HAP-1 (cell line): ENCODE measurements at regions not wholly inside any gene's neighbourhood (a gene's known extent, or its start where the extent isn't known, plus 50 kb on each side); places are given as distances from the start of the nearest gene placed in this dataset.
"Not testable (repeated sequence)": the region's sequence is repeated elsewhere in the genome, so short reads cannot be mapped to it uniquely, and the experiment has no call there.

Experiments used
- DNase-seq, 2 experiments: peaks; one replicate each; pipeline ENCODE4 v3.0.0-alpha.2; 2016 to 2020; ENCODE audit warnings: low spot score in 2 of 2
- H3K27me3 ChIP-seq: fragments of 250-450 bp; sonication (Bioruptor Pico); 2 replicates; pipeline ENCODE4 v1.5.1; 2020; ENCODE audit warnings: low read depth, mild to moderate bottlenecking, moderate library complexity
- H3K36me3 ChIP-seq: fragments of 250-450 bp; sonication (Bioruptor Pico); replicated peaks from 2 replicates; pipeline ENCODE4 v1.5.1; 2020; ENCODE audit warnings: mild to moderate bottlenecking
- H3K4me1 ChIP-seq: fragments of 250-450 bp; sonication (Bioruptor Pico); 2 replicates; pipeline ENCODE4 v1.5.1; 2020; ENCODE audit warnings: mild to moderate bottlenecking
- H3K4me3 ChIP-seq: fragments of 250-450 bp; sonication (Bioruptor Pico); 2 replicates; pipeline ENCODE4 v1.5.1; 2020; ENCODE audit warnings: mild to moderate bottlenecking, moderate library complexity
- H3K9me3 ChIP-seq: fragments of 250-450 bp; sonication (Bioruptor Pico); 2 replicates; pipeline ENCODE4 v1.5.1; 2020; ENCODE audit warnings: mild to moderate bottlenecking, moderate library complexity
- in situ Hi-C: fragments of 300-500 bp; cut with MboI; formaldehyde crosslinking; loops from 3 replicates; pipeline ENCODE4 v1.14.3; 2020; ENCODE audit warnings: low sequenced_read_pairs, inconsistent platforms, mixed read lengths

DNA sequence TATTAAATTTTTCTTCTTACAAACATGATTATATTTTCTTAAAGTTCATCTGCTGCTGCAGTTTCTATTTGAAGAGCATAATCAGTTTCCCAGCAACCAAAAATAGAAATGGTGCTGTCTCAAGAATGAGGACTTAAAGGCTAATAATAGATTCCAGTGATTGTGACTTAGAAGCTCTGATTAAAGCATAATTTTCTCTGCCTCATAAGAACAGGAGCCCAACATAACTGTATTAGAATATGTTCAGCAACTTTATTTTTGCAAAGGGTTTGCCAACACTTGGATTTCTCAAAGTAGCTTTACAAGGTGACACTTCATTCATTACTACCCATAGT, 227.9 kb downstream of the SPATA31A1 start:
- H3K4me3 ChIP-seq, H3K4me1 ChIP-seq, H3K27me3 ChIP-seq, in situ Hi-C loops, H3K9me3 ChIP-seq, H3K36me3 ChIP-seq, DNase-seq: not testable (repeated sequence)

DNA sequence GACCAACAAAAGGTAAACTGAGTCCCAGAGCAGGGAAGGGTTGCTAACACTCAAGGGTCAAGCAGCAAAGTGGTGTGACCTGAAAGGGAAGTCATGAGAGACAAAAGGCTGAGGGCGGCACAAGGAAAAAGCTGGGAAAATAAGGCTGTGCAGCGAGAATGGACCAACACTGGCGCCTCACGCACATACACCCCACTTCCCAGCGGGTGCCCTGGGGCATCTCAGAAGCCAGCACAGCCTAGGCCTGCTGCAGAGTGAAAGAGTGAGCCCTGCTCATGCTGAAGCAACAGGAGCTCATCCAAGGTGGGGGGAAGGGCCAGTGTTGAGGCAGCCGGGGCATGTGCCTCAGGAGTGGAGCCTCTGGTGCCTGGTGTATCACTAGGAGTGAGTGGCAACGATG, 229.8 kb downstream of the SPATA31A1 start:
- H3K4me3 ChIP-seq, in situ Hi-C loops, H3K9me3 ChIP-seq, DNase-seq, H3K36me3 ChIP-seq, H3K27me3 ChIP-seq, H3K4me1 ChIP-seq: not testable (repeated sequence)

DNA sequence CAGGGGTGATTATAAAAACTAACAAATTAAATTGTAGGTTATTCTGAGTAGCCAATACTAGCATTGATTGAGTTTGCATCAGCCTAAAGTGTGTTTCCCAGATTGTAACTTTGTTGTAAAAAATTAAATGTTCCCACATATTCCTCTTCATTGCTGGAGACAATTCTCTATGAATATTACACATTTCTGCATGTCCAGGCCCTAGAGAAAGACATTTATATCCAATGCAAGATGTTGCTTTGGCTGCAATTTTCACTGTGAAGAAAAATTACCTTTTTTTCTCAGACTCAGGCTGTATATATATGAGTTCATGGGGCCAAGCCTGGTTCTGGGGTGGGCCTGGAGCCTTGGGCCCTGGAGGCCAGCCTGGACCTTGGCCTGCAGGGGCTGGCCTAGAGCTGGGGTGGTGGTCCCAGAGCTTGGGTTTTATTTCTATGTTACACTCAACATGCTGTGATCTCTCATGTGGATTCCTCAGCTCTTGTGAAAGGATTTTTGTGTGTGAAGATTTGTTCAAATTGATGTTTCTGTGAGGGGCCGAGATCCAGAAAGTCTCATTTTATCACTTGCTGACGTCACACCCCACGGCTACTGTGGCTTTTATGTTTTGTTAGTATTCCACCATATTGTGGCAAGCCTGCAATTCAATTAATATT, 232.5 kb downstream of the SPATA31A1 start:
- DNase-seq = no peak
- H3K9me3 ChIP-seq = no peaks in the 10 kb centered on the region
- H3K4me3 ChIP-seq = no peak overlapping the region
- in situ Hi-C loops = no loop called here
- H3K4me1 ChIP-seq = peaks cover 3% of the 10 kb centered on the region; the same call in 1 of the 2 replicates
- no peaks in the 10 kb centered on the region for H3K36me3 ChIP-seq
- H3K27me3 ChIP-seq = no peaks in the 10 kb centered on the region

DNA sequence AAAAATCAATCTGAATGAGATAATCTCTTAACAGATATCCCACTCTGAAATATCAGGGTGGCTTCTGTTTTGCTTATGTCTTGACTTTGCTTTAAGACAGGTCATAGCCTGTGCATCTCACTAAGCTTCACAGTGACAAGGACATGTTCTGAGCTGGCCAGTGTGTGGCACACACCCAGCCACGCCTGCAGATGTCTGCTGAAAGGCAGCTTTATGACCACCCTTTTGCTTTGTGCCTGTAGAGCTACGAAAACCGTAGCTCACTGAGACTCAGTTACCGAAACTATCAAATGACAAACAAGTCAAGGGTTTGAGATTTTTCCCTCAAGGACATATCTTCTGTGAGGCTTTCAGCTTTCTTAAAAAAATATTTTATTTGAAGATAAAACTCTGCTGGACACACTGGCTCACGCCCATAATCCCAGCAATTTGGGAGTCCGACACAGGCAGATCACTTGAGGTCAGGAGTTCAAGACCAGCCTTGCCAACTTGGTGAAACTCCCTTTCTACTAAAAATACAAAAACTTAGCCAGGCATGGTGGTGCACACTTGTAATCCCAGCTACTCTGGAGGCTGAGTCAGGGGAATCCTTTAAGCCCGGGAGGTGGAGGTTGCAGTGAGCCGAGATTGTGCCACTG, 233.2 kb downstream of the SPATA31A1 start:
- H3K9me3 ChIP-seq = no peaks in the 10 kb centered on the region
- no peak overlapping the region for H3K4me3 ChIP-seq
- in situ Hi-C loops = no loop called here
- H3K4me1 ChIP-seq = no peaks in the 10 kb centered on the region
- no peak for DNase-seq
- no peaks in the 10 kb centered on the region for H3K27me3 ChIP-seq
- no peaks in the 10 kb centered on the region for H3K36me3 ChIP-seq

DNA sequence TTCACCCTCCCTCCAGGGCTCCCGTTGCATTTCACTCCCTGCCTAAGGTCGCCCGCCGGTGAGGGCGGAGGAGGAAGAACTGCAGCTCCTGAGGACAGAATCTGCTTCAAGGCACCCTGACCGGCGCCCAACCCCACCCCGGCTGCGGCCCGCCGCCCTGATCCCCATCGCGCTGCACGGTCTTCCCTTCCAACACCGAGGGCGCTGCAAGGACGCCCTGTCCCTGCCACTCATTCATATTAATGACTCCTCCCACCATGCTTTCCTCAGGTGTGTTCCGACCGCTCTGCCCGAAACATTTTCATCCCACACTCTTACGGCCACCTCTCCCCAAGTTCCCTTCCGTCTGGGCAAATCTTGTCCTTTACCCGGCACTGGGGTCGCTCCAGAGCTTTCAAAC, 248.6 kb downstream of the SPATA31A1 start:
- H3K9me3 ChIP-seq, H3K4me1 ChIP-seq, H3K4me3 ChIP-seq, H3K27me3 ChIP-seq, in situ Hi-C loops, DNase-seq, H3K36me3 ChIP-seq: not testable (repeated sequence)

DNA sequence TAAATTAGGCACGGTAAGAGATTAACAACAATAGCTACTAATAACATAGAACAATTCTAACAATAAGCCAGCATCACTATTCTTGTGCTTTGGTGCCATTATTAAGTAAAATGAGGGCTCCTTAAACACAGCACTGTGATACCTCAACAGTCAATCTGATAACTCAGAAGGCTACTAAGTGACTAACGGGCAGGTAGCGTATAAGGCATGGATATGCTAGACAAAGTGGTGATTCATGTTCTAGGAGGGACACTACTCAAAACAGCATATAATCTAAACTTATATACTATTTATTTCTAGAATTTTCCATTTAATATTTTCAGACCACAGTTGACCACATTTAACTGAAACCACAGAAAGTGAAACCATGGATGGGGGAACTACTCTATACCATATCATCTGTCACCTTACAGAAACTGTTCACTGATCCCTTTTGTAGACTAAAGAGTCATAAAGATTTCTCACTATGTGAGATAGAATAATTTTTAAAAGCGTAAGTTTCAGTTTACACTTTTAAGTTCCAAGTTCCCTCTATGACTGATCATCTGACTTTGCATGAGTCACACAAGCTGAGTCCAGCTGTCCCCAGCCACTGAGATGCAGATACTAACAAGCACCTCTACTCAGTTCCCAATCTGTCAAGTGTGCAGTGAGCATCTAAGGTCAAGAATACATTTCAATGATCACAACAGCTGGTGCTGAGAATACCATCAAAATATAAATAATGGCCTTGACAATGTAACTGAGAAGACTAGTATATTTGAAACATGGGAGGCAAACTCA, 256.2 kb downstream of the SPATA31A1 start:
- in situ Hi-C loops, H3K9me3 ChIP-seq, H3K27me3 ChIP-seq, H3K4me3 ChIP-seq, H3K36me3 ChIP-seq, H3K4me1 ChIP-seq, DNase-seq: not testable (repeated sequence)

DNA sequence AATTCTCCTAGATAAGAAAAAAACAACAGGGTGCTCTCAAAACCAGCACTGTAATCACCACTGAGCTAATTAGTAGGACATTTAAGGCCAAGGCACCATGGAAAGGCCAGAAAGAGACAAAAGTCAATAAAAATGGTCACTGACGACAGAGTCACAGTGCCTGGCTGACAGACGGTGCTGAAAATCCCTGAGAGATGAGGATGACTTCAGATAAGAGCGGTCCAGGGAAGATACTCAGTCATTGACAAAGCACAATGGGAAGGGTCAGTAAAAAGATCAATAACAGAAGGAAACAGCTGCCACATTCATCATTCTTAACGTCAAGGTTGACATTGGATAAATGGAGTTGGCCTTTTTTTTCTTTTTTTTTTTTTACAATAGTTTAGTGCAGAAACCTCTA, 261.0 kb downstream of the SPATA31A1 start:
- H3K9me3 ChIP-seq, H3K36me3 ChIP-seq, H3K4me1 ChIP-seq, H3K27me3 ChIP-seq, H3K4me3 ChIP-seq, DNase-seq, in situ Hi-C loops: not testable (repeated sequence)

DNA sequence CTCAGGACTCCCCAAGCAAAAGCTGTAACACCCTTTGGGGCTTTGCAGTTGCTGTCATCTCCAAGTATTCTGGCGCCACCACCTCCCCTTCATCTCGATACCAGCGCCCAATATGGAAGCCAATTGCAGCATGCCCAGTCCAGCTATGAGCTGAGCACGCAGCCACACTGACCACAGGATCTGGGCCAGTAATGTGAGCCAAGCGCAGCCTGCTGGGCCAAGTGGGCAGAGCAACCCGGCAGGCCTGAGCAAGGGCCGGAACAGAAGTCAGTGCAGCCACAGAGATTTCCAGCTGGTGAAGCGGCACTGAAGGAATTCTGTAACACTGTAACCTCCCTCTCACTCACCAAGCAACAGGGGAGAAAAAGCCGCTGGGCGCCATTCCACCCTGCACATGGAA, 268.6 kb downstream of the SPATA31A1 start:
- DNase-seq, H3K4me3 ChIP-seq, H3K27me3 ChIP-seq, in situ Hi-C loops, H3K9me3 ChIP-seq, H3K36me3 ChIP-seq, H3K4me1 ChIP-seq: not testable (repeated sequence)

DNA sequence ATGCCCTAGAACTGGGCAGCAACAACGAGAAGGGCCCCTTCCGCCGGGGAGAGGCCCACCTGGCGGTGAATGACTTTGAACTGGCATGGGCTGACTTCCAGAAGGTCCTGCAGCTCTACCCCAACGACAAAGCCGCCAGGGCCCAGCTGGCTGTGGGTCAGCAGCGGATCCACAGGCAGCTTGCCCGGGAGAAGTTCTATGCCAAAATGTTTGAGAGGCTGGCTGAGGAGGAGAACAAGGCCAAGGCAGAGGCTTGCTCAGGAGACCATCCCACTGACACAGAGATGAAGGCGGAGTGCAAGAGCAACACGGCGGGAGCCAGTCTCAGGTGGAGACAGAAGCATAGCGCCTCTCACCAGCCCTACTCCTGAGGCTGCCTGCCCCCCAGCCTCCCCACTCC, 276.6 kb downstream of the SPATA31A1 start:
- H3K9me3 ChIP-seq, H3K4me1 ChIP-seq, H3K4me3 ChIP-seq, DNase-seq, H3K27me3 ChIP-seq, in situ Hi-C loops, H3K36me3 ChIP-seq: not testable (repeated sequence)

DNA sequence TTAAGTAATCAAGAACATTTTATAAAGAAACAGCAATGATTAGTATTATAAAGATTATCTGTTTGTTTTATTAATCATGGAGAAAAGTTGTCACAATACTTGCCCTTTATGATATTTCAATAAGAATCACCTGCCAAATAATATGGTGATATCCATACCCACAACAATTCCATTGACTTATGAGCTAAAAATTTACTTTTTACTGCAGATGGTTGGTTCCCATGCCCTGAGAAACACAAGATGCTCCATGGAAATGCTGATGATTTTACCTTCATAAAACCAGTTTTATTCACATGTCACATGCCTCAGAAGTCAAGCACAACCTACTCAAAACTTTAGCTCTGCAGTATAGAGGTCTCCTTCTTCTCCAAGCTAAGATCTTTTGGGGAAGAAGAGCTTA, 293.6 kb downstream of the SPATA31A1 start:
- in situ Hi-C loops, H3K4me1 ChIP-seq, DNase-seq, H3K4me3 ChIP-seq, H3K27me3 ChIP-seq, H3K9me3 ChIP-seq, H3K36me3 ChIP-seq: not testable (repeated sequence)

DNA sequence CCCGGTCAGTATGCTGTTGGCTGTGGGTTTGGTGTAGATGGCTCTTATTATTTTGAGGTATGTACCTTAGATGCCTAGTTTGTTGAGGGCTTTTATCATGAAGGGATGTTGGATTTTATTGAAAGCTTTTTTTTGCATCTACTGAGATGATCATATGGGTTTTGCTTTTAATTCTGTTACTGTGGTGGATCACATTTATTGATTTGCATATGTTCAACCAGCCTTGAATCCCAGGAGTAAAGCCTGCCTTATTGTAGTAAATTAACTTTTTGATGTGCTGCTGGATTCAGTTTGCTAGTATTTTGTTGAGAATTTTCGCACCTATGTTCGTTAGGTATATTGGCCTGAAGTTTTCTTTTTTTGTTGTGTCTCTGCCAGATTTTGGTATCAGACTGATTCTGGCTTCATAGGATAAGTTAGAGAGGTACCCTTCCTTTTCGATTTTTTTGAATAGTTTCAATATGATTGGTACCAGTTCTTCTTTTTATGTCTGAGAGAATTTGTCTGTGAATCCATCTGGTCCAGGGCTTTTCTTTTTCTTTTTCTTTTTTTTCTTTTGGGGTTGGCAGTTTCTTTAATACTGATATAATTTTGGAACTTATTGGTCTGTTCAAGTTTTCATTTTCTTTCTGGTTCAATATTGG, 301.6 kb downstream of the SPATA31A1 start:
- H3K4me3 ChIP-seq, DNase-seq, H3K27me3 ChIP-seq, in situ Hi-C loops, H3K9me3 ChIP-seq, H3K36me3 ChIP-seq, H3K4me1 ChIP-seq: not testable (repeated sequence)

DNA sequence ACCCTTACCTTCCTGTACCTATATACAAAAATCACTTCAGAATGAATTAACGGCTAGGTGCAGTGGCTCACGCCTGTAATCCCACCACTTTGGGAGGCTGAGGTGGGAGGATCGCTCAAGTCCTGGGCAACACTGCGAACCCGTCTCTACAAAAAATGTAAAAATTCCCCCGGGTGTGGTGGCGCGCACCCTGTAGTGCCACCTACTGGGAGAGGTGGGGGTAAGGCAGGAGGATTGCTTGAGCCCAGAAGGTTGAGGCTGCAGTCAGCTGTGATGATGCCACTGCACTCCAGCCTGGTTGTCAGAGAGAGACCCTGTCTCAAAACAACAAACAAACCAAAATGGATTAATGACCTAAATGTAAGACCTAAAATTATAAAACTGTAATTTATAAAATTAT, 307.6 kb downstream of the SPATA31A1 start:
- DNase-seq, H3K4me1 ChIP-seq, H3K4me3 ChIP-seq, in situ Hi-C loops, H3K27me3 ChIP-seq, H3K36me3 ChIP-seq, H3K9me3 ChIP-seq: not testable (repeated sequence)

DNA sequence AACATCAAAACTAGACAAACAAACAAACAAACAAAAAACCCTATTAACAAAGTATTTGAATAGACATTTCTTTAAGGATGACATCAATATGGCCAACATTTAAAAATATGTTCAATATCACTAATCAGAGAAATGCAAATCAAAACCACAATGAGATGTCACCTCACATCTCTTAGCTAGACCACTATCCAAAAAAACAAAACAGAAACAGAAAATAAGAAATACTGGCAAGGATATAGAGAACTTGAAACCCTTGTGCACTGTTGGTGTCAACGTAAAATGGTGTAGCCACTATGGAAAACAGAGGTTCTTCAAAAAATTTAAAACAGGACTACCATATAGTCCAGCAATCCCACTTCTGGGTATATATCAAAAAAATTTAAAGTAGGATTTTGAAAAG, 308.2 kb downstream of the SPATA31A1 start:
- H3K4me3 ChIP-seq, H3K9me3 ChIP-seq, H3K36me3 ChIP-seq, DNase-seq, H3K4me1 ChIP-seq, in situ Hi-C loops, H3K27me3 ChIP-seq: not testable (repeated sequence)

DNA sequence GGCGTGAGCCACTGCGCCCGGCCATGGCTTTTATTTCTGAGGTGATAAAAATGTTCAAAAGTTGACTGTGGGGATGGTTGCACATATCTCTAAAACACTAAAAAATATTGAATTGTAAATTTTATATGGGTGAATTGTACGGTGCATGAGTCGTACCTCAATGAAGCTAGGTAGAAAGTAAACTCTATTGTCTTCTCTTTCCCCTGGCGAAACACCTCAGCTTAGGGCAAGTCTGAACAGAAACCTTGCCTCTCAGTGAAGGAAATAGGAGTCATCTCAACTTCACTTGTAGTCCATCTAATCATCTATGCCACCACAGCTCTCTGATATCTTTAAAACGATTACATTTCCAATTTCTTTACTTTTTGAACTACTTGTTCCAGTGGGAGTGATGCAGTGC, 309.6 kb downstream of the SPATA31A1 start:
- H3K9me3 ChIP-seq, in situ Hi-C loops, DNase-seq, H3K4me1 ChIP-seq, H3K27me3 ChIP-seq, H3K4me3 ChIP-seq, H3K36me3 ChIP-seq: not testable (repeated sequence)
